Transverse colon (tissue), 4 donors: ENCODE measurements at regions not wholly inside any gene's neighbourhood (a gene's known extent, or its start where the extent isn't known, plus 50 kb on each side); places are given as distances from the start of the nearest gene placed in this dataset.

ENCODE experiments used
- DNase-seq: peaks from one replicate; pipeline ENCODE4 v3.0.0-alpha.2; 2019
- H3K27ac ChIP-seq, 4 donors: fragments of 200-600 bp; sonication (generic); 2 replicates each; pipeline ENCODE4 v1.5.1; 2016 to 2018; ENCODE audit warnings: inconsistent platforms in 4 of 4
- H3K27me3 ChIP-seq: fragments of 200-600 bp; sonication (generic); 2 replicates; pipeline ENCODE4 v1.5.1; 2017; ENCODE audit warnings: inconsistent platforms
- H3K36me3 ChIP-seq, 4 donors: fragments of 200-600 bp; sonication (generic); 2 replicates each; pipeline ENCODE4 v1.5.1; 2017 to 2019; ENCODE audit warnings: inconsistent platforms in 4 of 4
- H3K4me1 ChIP-seq, 4 donors: fragments of 200-600 bp; sonication (generic); 2 replicates each; pipeline ENCODE4 v1.5.1; 2017 to 2020; ENCODE audit warnings: inconsistent platforms in 4 of 4
- H3K4me3 ChIP-seq, 4 donors: fragments of 200-600 bp; sonication (generic); 1 replicate in 1 of 4; 2 replicates in 3 of 4; pipeline versions ENCODE4 v1.5.1 to v1.6.1; 2017 to 2019; ENCODE audit warnings: inconsistent platforms in 4 of 4
- H3K9me3 ChIP-seq, 2 donors: fragments of 200-600 bp; sonication (generic); 2 replicates each; pipeline ENCODE4 v1.5.1; 2017 to 2019; ENCODE audit warnings: inconsistent platforms in 2 of 2
- EP300 ChIP-seq: sonication (generic); formaldehyde crosslinking; IDR thresholded peaks from one replicate; pipeline ENCODE4 v1.6.1; 2017; ENCODE audit warnings: antibody characterized with exemption, low read depth
- POLR2A ChIP-seq: fragments of 450-650 bp; IDR thresholded peaks from one replicate; pipeline ENCODE4 v1.6.1; 2016; ENCODE audit warnings: antibody characterized with exemption, mild to moderate bottlenecking, moderate library complexity
- POLR2AphosphoS5 ChIP-seq, 3 donors: sonication (generic); formaldehyde crosslinking; IDR thresholded peaks; one replicate each; pipeline ENCODE4 v1.6.1; 2016; ENCODE audit warnings: antibody characterized with exemption in 3 of 3
- WGBS, 2 donors: methylation state at CpG; one replicate each; pipeline ENCODE4 v1.1.5; 2018; ENCODE audit warnings: low coverage in 1 of 2; 5-methylcytosine and 5-hydroxymethylcytosine counted together
- in situ Hi-C, 4 donors: fragments of 200-750 bp; cut with MboI; loops; one replicate each; pipeline versions ENCODE4 v1.15.0 to v1.15.1; 2017; ENCODE audit warnings: low sequenced_read_pairs in 3 of 4, low pct_ligation_motif_present in 1 of 4, low pct_unique_long_range_greater_than_20kb in 1 of 4
- intact Hi-C: fragments of 100-400 bp; cut with DNase I; formaldehyde crosslinking; loops from one replicate; pipeline ENCODE4 v1.15.1; 2023; ENCODE audit warnings: low total_unique reads
- TF ChIP-seq, protein P1 (sequence below), 5 experiments: fragments of 200-600 bp in 3 of 5; fragments of 450-650 bp in 2 of 5; sonication (generic) in 3 of 5; IDR thresholded peaks; 1 replicate in 2 of 5; 2 replicates in 3 of 5; pipeline ENCODE4 v1.5.1; 2016 to 2017; ENCODE audit warnings: antibody characterized with exemption in 5 of 5, inconsistent platforms in 3 of 5, mild to moderate bottlenecking in 2 of 5, moderate library complexity in 1 of 5

DNA sequence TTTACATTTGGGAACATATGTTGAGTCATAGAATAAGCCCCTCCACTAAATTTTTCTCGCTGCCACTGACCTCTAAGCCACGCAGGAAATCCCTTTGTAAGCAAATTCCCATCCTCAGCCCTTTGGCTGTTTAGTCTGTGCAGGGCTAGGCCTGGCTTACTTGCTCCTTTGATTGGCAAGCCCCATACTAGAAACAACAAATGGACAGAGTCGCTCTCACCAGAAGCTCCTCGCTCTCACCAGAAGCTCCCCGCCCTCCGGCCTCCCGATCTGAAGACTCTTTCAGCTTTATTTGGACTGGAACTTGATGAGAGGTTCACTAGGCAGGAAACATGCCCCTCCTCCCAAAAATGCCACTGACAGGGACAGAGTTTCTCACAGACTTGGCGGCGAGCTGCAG is 149.2 kb upstream of the EXOC2 start:
- peak overlapping the region in 1 of 4 donors; percentile 3 for H3K27ac ChIP-seq
- H3K36me3 ChIP-seq = no peaks in the 10 kb centered on the region
- intact Hi-C loops (no loop called here), in situ Hi-C loops (no loop called here)
- DNase-seq = peak; percentile 10
- 60% methylated on average over 9 of the region's 9 CpGs; no CpG with 5 or more reads in 1 of the 2 donors for WGBS, 2 donors
- TF ChIP-seq POLR2AphosphoS5 (IDR thresholded peaks at IDR 0.05) (no peak), EP300 (no peak), POLR2A (no peak)
- TF ChIP-seq, protein P1, sequence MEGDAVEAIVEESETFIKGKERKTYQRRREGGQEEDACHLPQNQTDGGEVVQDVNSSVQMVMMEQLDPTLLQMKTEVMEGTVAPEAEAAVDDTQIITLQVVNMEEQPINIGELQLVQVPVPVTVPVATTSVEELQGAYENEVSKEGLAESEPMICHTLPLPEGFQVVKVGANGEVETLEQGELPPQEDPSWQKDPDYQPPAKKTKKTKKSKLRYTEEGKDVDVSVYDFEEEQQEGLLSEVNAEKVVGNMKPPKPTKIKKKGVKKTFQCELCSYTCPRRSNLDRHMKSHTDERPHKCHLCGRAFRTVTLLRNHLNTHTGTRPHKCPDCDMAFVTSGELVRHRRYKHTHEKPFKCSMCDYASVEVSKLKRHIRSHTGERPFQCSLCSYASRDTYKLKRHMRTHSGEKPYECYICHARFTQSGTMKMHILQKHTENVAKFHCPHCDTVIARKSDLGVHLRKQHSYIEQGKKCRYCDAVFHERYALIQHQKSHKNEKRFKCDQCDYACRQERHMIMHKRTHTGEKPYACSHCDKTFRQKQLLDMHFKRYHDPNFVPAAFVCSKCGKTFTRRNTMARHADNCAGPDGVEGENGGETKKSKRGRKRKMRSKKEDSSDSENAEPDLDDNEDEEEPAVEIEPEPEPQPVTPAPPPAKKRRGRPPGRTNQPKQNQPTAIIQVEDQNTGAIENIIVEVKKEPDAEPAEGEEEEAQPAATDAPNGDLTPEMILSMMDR (IDR thresholded peaks at IDR 0.05) = no peak
- no peaks in the 10 kb centered on the region for H3K4me1 ChIP-seq
- no peaks in the 10 kb centered on the region for H3K27me3 ChIP-seq
- H3K9me3 ChIP-seq = no peaks in the 10 kb centered on the region
- no peak overlapping the region for H3K4me3 ChIP-seq

DNA sequence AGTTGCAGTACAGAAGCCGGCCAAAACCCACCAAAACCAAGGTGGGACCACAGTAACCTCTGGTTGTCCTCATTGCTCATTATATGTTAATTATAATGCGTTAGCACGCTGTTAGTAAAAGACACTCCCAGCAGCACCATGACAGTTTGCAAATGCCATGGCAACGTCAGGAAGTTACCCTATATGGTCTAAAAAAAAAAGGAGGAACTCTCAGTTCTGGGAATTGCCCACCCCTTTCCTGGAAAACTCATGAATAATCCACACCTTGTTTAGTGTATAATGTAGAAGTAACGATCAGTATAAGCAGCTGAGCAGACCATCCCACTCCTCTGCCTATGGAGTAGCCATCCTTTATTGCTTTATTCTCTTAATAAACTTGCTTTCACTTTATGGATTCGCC is 148.6 kb upstream of the EXOC2 start:
- Histone ChIP-seq H3K27me3 (no peaks in the 10 kb centered on the region), H3K36me3 (no peaks in the 10 kb centered on the region), H3K27ac (peak overlapping the region in 1 of 4 donors; percentile 3), H3K4me3 (no peak overlapping the region), H3K4me1 (no peaks in the 10 kb centered on the region), H3K9me3 (no peaks in the 10 kb centered on the region)
- in situ Hi-C loops (no loop called here), intact Hi-C loops (no loop called here)
- WGBS, 2 donors = 69 to 87% methylated on average over 6 of the region's 6 CpGs
- DNase-seq = no peak
- no peak for TF ChIP-seq POLR2A
- no peak for TF ChIP-seq POLR2AphosphoS5 (IDR thresholded peaks at IDR 0.05)
- TF ChIP-seq, protein P1 (IDR thresholded peaks at IDR 0.05) = no peak
- TF ChIP-seq EP300 = no peak

DNA sequence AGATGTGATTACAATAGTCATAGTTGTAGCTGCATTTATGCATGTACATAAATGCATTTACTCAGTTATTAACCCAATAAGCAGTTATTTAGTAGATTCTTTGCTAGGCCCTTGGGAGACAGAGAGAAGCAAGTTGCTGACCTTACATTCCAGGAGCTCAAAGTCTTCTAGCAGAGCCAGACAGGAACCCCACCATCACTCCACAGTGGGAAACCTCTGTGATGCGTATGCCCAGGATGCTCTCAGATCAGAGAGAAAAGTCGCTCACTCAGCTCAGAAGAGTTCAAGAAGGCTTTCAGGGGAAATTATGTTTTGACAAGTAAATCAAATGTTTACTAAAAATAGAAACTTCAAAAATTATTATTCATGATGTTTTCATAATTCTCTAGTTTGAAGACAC is 146.3 kb upstream of the EXOC2 start:
- 75 to 87% methylated on average over 2 of the region's 2 CpGs for WGBS, 2 donors
- DNase-seq = no peak
- H3K27me3 ChIP-seq = no peaks in the 10 kb centered on the region
- no peak overlapping the region for H3K27ac ChIP-seq
- no peaks in the 10 kb centered on the region for H3K36me3 ChIP-seq
- H3K9me3 ChIP-seq = no peaks in the 10 kb centered on the region
- TF ChIP-seq EP300 (no peak), POLR2AphosphoS5 (IDR thresholded peaks at IDR 0.05) (no peak), POLR2A (no peak)
- TF ChIP-seq, protein P1 (IDR thresholded peaks at IDR 0.05) = no peak
- in situ Hi-C loops (no loop called here), intact Hi-C loops (no loop called here)
- no peak overlapping the region for H3K4me3 ChIP-seq
- H3K4me1 ChIP-seq = peaks cover 0 to 3% (median 0%) of the 10 kb centered on the region in 4 donors

DNA sequence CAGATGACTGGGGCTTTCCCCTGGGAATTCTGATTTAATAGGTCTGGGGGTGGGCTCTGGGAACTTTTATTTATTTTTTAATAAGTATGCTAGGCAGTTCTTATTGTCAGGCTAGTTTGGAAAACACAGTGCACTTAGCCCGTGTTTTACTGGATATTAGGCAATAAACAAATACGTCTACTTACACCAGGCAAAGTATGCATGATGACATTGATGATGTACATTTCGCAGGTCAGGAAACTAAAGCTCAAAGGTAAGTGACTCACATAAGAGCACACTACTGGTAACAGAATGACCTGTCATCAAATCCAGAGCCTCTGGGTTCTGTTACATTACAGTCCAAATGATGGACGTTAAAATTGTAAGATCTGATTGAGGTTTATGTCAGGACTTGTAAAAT is 144.4 kb upstream of the EXOC2 start:
- Histone ChIP-seq H3K36me3 (no peaks in the 10 kb centered on the region), H3K9me3 (no peaks in the 10 kb centered on the region), H3K4me1 (peaks cover 0 to 3% (median 0%) of the 10 kb centered on the region in 4 donors), H3K4me3 (no peak overlapping the region), H3K27me3 (no peaks in the 10 kb centered on the region), H3K27ac (no peak overlapping the region)
- WGBS, 2 donors = 80 to 85% methylated on average over 4 of the region's 4 CpGs
- TF ChIP-seq EP300 (no peak), POLR2A (no peak), POLR2AphosphoS5 (IDR thresholded peaks at IDR 0.05) (no peak)
- TF ChIP-seq, protein P1 (IDR thresholded peaks at IDR 0.05) = no peak
- DNase-seq = no peak
- intact Hi-C loops = no loop called here
- in situ Hi-C loops = no loop called here
